ENCODE measurements at regions not wholly inside any gene's neighbourhood (a gene's known extent, or its start where the extent isn't known, plus 50 kb on each side); places are given as distances from the start of the nearest gene placed in this dataset.
"Not testable (repeated sequence)": the region's sequence is repeated elsewhere in the genome, so short reads cannot be mapped to it uniquely, and the experiment has no call there.

DNA sequence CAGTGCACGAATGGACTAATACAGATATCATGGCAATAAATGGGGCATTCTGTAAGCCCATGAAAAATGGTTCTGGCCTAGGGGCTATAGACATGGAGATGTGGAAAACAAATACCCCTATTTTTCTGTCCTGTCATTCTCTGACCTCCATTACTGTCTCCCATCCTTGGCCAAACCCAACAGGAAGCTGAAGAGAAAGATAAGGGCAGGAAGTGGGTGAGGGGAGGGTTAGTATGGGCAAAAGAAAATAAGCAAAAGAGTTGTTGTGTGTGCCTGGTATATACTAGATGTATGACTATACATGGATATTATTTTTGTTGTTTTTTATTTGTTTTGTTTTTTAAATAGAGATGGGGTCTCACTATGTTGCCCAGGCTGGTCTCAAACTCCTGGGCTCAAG, 339.3 kb downstream of the PCNX1 start:
- ATAC-seq (ENCODE audit: low FRiP score) (no peak), DNase-seq (ENCODE audit: low spot score) (no peak)
- TF ChIP-seq, protein P1, sequence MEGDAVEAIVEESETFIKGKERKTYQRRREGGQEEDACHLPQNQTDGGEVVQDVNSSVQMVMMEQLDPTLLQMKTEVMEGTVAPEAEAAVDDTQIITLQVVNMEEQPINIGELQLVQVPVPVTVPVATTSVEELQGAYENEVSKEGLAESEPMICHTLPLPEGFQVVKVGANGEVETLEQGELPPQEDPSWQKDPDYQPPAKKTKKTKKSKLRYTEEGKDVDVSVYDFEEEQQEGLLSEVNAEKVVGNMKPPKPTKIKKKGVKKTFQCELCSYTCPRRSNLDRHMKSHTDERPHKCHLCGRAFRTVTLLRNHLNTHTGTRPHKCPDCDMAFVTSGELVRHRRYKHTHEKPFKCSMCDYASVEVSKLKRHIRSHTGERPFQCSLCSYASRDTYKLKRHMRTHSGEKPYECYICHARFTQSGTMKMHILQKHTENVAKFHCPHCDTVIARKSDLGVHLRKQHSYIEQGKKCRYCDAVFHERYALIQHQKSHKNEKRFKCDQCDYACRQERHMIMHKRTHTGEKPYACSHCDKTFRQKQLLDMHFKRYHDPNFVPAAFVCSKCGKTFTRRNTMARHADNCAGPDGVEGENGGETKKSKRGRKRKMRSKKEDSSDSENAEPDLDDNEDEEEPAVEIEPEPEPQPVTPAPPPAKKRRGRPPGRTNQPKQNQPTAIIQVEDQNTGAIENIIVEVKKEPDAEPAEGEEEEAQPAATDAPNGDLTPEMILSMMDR (IDR thresholded peaks at IDR 0.05), result no peak

DNA sequence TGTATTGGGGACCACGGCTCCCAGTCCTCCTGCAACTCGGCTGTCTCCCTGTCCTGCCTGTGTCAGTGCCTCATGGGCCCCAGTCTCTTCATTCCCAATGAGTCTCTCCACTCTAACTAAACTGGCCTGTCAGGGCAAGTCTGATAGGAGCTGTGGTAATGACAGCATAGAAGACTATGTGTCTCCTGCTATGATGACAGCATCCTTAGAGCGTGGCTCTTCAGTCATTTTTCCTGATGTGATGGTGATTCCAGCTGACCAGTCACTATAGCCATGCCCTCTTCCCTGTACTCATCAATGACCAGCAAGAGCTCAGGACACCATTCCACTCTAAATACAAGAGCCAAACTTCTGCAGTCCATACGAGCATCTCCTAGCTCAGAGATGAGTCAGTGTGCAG, 339.8 kb downstream of the PCNX1 start:
- TF ChIP-seq, protein P1 (IDR thresholded peaks at IDR 0.05), result no peak
- ATAC-seq (ENCODE audit: low FRiP score) (no peak), DNase-seq (ENCODE audit: low spot score) (no peak)

DNA sequence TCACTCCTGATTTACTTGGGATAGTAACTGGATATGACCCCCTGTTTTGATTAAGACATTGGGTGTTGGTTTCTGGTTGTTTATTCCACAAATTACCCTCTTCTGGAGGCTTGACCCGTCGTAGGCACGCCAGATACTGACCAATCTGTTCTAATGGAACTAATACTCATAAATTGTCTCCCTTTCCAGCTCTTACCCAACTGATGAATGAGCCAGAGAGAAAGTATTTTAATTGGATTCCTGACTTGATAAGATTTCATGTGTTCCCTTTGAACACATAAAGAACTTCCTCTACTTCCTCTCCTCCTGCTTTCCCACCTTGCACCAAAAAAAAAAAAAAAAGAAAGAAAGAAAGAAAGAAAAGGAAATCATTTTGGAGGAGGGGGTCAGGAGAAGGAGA, 340.9 kb downstream of the PCNX1 start:
- TF ChIP-seq, protein P1 (IDR thresholded peaks at IDR 0.05), result no peak
- ATAC-seq (ENCODE audit: low FRiP score) (peak; percentile 82), DNase-seq (ENCODE audit: low spot score) (no peak)

DNA sequence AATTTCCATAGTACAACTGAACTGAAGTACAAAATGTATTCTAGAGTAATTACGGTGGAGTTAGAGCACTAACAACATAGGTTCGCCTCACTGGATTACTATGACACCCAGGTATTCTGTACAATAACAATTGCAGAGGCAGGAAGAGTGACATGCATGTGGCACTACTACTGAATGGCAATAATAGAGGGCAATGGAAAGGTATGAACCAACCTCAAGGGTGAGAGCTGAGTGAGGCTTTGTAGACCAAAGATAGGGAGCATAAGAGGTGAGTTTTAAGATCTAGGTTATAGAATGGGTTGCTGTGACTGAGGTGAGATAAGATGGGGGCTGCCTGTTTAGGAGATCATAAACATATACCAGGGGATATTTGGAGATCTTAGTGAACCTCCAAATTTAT, 343.1 kb downstream of the PCNX1 start:
- ATAC-seq (ENCODE audit: low FRiP score), result no peak
- TF ChIP-seq, protein P1 (IDR thresholded peaks at IDR 0.05), result no peak

DNA sequence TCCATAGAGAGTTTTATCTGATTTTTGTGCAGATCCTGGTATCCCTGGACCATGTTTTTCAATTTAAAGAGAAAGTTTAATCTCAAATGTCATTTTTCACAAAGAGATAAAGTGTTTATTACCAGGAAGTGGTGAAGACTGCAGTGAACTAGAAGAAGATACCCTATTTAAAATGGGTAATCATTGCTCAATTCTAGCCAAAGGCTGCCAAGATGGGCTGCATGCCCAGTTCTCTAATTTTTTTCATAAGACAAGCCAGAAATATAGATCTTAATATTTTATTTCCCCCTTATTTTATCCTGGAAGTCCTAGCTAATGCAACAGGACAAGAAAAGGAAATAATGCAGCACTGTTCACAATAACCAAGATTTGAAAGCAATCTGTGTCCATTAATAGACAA, 343.5 kb downstream of the PCNX1 start:
- DNase-seq (ENCODE audit: low spot score), result no peak
- TF ChIP-seq, protein P1 (IDR thresholded peaks at IDR 0.05), result no peak
- no peak for ATAC-seq (ENCODE audit: low FRiP score)

More for the DNA sequence above, 343.1 kb downstream of the PCNX1 start:
- DNase-seq (ENCODE audit: low spot score), result no peak

DNA sequence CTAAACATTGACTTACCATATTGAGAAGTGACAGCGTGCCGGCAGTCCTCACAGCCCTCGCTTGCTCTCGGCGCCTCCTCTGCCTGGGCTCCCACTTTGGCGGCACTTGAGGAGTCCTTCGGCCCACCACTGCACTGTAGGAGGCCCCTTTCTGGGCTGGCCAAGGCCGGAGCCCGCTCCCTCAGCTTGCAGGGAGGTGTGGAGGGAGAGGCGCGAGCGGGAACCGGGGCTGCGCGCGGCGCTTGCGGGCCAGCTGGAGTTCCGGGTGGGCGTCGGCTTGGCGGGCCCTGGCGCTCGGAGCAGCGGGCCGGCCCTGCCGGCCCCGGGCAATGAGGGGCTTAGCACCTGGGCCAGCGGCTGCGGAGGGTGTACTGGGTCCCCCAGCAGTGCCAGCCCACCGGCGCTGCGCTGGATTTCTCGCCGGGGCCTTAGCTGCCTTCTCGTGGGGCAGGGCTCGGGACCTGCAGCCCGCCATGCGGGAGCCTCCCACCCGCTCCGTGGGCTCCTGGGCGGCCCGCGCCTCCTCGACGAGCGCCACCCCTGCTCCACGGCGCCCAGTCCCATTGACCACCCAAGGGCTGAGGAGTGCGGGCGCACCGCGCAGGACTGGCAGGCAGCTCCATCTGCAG, 346.9 kb downstream of the PCNX1 start:
- ATAC-seq (ENCODE audit: low FRiP score); DNase-seq (ENCODE audit: low spot score): not testable (repeated sequence)

DNA sequence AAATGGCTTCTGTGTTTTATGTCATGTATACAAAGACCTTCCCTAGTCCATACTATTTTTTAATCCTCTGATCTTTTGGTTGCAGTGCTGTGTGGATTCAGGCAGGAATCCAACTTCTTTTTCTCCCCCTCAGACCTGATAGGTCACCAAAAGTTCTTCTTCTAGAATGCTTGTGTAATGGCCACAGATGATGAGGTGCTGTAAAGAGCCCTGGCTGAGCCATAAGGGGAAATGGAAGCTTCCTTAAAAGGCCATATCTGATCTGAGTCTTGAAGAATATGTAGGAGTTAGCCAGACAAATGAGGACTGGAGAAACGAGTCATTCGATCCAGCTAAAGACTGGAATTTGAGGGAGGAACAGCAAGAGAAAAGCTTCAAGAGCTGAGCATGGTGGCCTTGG, 353.9 kb downstream of the PCNX1 start:
- TF ChIP-seq, protein P1 (IDR thresholded peaks at IDR 0.05), result no peak
- DNase-seq (ENCODE audit: low spot score), result no peak
- no peak for ATAC-seq (ENCODE audit: low FRiP score)
